Erythroblast (primary cell): ENCODE measurements at regions not wholly inside any gene's neighbourhood (a gene's known extent, or its start where the extent isn't known, plus 50 kb on each side); places are given as distances from the start of the nearest gene placed in this dataset.

Experiments
- GATA1 ChIP-seq: IDR thresholded peaks from 2 replicates; pipeline ENCODE4 v1.6.1; 2011; ENCODE audit warnings: low read depth, mild to moderate bottlenecking, control low read depth, low read length, moderate library complexity
- POLR2A ChIP-seq: IDR thresholded peaks from 2 replicates; pipeline ENCODE4 v1.6.1; 2011; ENCODE audit warnings: mild to moderate bottlenecking, low read length

DNA sequence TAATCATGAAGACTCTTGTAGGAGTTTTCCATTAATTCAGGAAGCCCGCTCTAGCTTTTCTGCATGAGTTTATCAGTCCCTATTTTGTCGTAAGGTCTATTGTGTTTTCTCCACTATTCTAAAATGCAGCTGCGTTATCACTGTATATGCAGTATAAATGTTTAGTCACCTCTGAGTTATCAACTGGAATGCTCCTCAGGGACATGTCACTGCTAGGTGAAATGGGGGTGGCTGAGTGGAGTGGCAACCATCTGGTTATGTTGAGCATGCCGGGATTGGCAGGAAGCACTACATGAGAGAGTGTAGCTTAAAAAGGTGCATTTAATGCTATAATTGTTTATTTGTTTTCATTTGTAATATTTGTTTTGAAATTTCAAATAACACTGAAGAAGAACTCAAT is 285.2 kb upstream of the ELAC2 start:
- TF ChIP-seq POLR2A (no peak), GATA1 (no peak)
